Retinal pigment epithelial cell (primary cell): ENCODE measurements at regions not wholly inside any gene's neighbourhood (a gene's known extent, or its start where the extent isn't known, plus 50 kb on each side); places are given as distances from the start of the nearest gene placed in this dataset.

Experiments
- DNase-seq: peaks from one replicate; pipeline ENCODE4 v3.0.0-alpha.2; 2010; ENCODE audit warnings: low read depth
- H3K4me3 ChIP-seq: 2 replicates; pipeline ENCODE4 v1.5.1; 2011; ENCODE audit warnings: mild to moderate bottlenecking, low read length, control low read depth, moderate library complexity
- TF ChIP-seq, protein P1 (sequence below): conservative IDR thresholded peaks from 2 replicates; pipeline ENCODE4 v1.5.1; 2011; ENCODE audit warnings: low read depth, low read length, control low read depth, inconsistent platforms

DNA sequence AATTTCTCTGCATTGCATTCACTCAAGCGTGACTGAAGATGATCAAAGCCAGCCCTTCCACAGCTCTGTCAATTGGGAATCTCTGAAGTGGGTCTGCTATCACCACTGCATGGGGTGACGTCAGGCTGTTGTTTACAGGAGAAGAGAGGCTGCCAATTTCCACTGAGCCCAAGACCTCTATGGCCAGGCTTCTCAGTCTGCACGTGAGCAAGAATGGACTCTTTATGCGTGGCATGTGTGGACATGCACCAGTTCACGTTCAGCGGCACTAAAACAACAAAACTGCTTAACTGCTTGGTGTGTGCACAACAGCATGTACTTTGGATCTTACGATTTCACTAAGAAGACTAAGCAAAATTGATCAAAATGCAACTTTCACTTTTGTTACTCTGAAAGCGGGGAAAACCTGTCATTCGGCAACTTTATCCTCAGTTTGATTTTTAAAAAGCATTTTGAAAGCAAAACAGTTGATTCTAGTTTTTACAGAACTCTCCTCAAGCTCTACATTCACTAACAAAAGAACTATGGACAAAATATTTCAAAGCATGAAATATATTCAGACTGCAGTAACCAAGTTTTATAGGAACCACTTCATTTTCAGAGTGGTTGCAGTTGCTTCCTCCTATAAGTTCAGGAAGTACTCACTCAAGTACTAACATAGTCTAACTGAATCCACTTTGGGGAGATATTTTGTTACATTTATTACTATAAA is 77.0 kb upstream of the SERTAD2 start:
- peak overlapping the region; percentile 29 for H3K4me3 ChIP-seq
- DNase-seq = no peak
- TF ChIP-seq, protein P1, sequence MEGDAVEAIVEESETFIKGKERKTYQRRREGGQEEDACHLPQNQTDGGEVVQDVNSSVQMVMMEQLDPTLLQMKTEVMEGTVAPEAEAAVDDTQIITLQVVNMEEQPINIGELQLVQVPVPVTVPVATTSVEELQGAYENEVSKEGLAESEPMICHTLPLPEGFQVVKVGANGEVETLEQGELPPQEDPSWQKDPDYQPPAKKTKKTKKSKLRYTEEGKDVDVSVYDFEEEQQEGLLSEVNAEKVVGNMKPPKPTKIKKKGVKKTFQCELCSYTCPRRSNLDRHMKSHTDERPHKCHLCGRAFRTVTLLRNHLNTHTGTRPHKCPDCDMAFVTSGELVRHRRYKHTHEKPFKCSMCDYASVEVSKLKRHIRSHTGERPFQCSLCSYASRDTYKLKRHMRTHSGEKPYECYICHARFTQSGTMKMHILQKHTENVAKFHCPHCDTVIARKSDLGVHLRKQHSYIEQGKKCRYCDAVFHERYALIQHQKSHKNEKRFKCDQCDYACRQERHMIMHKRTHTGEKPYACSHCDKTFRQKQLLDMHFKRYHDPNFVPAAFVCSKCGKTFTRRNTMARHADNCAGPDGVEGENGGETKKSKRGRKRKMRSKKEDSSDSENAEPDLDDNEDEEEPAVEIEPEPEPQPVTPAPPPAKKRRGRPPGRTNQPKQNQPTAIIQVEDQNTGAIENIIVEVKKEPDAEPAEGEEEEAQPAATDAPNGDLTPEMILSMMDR = no peak

DNA sequence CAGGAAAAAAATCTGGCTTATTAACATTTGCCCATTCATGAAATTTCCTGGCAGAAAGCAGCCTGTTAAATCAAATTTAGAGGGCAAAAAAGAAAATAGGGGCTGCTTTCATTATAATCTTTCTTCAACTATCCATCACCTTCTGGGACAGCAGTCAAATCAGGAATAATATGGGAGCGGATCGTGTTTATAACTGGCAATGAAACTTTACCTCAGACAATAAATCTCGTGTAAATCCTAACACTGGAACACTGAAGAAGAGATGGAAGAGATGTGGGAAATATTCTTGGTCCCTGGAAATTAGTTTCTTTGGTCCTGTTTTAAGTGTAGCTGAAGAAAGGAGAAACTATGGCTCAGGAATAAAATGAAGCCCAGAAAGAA is 77.5 kb upstream of the SERTAD2 start:
- no peak overlapping the region for H3K4me3 ChIP-seq
- DNase-seq = no peak
- TF ChIP-seq, protein P1 = no peak

DNA sequence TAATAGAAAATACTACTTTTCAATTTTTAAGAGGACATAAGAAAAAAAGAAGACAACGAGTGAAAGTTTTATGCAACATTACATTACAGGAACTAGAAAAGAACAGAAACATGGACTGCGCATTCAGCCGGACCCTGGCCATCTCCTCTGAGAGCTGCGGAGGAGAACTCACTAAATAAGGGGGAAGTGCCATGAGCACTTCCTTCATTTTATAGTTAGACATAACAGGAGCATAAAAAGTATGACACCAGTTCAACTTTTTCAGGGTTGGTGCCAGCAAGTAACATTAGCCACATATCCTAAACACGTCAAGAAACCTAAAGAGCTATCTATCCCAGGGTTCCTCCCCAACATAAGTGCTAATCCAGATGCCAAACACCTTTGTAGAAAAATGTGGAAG is 78.0 kb upstream of the SERTAD2 start:
- TF ChIP-seq, protein P1 = no peak
- H3K4me3 ChIP-seq = no peak overlapping the region
- DNase-seq = no peak

DNA sequence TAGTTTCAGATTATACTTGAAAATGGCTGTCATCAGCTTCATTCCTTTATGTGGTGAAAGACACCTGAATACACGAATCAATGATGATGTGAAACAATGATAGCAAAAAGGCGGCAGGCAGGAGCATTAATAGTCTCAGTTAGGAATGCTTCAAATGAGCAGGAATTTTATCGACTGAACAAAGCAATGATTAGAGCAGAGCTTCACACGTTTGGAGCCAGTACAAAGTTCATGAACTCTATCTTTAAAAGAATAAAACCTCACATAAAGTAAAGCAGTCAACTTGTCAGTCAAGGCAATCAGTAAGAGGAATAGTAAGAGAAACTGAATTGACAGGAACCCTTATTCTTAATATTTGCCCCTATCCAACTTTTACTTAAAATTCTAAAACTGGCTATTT is 78.4 kb upstream of the SERTAD2 start:
- TF ChIP-seq, protein P1 = no peak
- DNase-seq = no peak
- H3K4me3 ChIP-seq = no peak overlapping the region

DNA sequence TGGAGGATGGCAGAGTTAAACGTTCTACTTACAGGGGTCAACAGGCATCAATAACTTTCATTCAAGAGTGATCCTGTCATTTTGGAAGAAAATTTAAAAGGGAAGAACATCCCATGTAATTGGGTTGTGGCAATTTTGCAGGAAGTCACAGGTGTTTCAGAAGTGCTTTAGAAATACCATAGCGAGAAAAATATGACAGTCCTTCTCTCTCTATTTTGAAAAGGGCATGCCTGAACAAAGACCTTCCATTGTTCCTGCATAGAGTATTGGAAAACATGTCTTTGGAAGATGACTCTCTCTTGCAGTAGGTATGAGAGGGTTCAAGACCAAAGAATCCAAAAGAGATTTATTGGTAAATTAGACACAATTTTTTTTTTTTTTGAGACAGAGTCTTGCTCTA is 81.8 kb upstream of the SERTAD2 start:
- TF ChIP-seq, protein P1 = no peak
- H3K4me3 ChIP-seq = no peak overlapping the region
- no peak for DNase-seq

DNA sequence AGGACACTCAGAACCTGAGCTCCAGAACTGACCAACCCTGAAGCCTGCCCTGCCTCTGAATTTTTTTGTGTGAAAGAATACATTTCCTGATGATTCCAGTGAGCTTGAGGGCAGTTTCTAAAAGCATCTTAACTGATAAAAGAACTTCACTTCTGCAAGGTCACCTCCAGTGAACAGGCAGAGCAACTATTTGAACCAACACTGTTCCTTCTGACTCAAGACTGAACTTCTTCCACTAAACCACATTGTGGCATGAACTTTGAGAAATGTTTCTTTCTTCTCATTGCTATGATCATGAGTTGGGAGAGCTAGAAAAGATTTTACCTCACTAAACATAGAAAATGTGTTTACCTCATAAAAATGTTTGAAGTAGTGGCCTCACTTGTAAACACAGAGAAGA is 83.8 kb upstream of the SERTAD2 start:
- H3K4me3 ChIP-seq = no peak overlapping the region
- no peak for DNase-seq
- TF ChIP-seq, protein P1 = no peak

DNA sequence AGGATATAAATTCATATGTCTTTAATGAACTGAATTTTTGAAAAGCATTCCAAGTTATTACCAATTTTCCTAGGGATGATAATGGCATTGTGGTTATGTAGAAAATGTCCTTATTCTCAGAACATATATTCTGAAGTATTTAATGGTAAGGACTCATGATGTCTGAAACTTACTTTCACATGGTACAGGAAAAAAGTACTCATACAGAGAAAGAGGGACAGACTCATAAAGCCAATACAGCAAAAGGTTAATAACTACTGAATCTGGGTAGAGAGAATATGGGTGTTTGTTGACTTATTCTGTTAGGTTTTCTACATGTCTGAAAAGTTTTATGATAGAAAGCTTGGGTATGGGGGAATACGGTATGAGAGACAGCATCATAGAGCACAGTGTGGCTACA is 84.3 kb upstream of the SERTAD2 start:
- no peak overlapping the region for H3K4me3 ChIP-seq
- TF ChIP-seq, protein P1 = no peak
- DNase-seq = no peak
